MM.1S (cell line): ENCODE measurements at regions not wholly inside any gene's neighbourhood (a gene's known extent, or its start where the extent isn't known, plus 50 kb on each side); places are given as distances from the start of the nearest gene placed in this dataset.
"Not testable (repeated sequence)": the region's sequence is repeated elsewhere in the genome, so short reads cannot be mapped to it uniquely, and the experiment has no call there.

Experiments used
- DNase-seq: peaks from one replicate; pipeline ENCODE4 v3.0.0-alpha.2; 2015
- H2AFZ ChIP-seq: fragments of 300-600 bp; sonication (generic); 2 replicates; pipeline ENCODE4 v1.6.0; 2016; ENCODE audit warnings: antibody characterized with exemption, low read length
- H3F3A ChIP-seq: fragments of 300-600 bp; sonication (generic); 2 replicates; pipeline ENCODE4 v1.6.1; 2016; ENCODE audit warnings: mild to moderate bottlenecking, antibody characterized with exemption, low read length, moderate library complexity, mixed read lengths; ENCODE audit not compliant: insufficient read depth
- H3K27ac ChIP-seq: fragments of 300-600 bp; sonication (generic); 2 replicates; pipeline ENCODE4 v1.5.1; 2016; ENCODE audit warnings: mild to moderate bottlenecking, low read length
- H3K27me3 ChIP-seq: fragments of 300-600 bp; sonication (generic); replicated peaks from 2 replicates; pipeline ENCODE4 v1.6.0; 2016; ENCODE audit warnings: low read length; ENCODE audit not compliant: insufficient read depth
- H3K36me3 ChIP-seq: fragments of 300-600 bp; sonication (generic); replicated peaks from 2 replicates; pipeline ENCODE4 v1.6.1; 2016; ENCODE audit warnings: mild to moderate bottlenecking, low read length, mixed read lengths; ENCODE audit not compliant: insufficient read depth
- H3K4me1 ChIP-seq: fragments of 300-600 bp; sonication (generic); 2 replicates; pipeline ENCODE4 v1.6.1; 2016; ENCODE audit warnings: low read length, mixed read lengths
- H3K4me2 ChIP-seq: fragments of 300-600 bp; sonication (generic); 2 replicates; pipeline ENCODE4 v1.6.0; 2016; ENCODE audit warnings: low read depth, low read length
- H3K4me3 ChIP-seq: fragments of 300-600 bp; sonication (generic); 2 replicates; pipeline ENCODE4 v1.5.1; 2016; ENCODE audit warnings: low read length, mixed read lengths
- H3K79me2 ChIP-seq: fragments of 300-600 bp; sonication (generic); 2 replicates; pipeline ENCODE4 v1.6.1; 2016; ENCODE audit warnings: mixed run types, low read length, mixed read lengths
- H3K9ac ChIP-seq: fragments of 300-600 bp; sonication (generic); 2 replicates; pipeline ENCODE4 v1.6.1; 2016; ENCODE audit warnings: low read length, mixed read lengths
- H3K9me2 ChIP-seq: fragments of 300-600 bp; sonication (generic); replicated peaks from 2 replicates; pipeline ENCODE4 v1.6.1; 2016; ENCODE audit warnings: mild to moderate bottlenecking, low read length, mixed read lengths; ENCODE audit not compliant: insufficient read depth
- H3K9me3 ChIP-seq: fragments of 300-600 bp; sonication (generic); replicated peaks from 2 replicates; pipeline ENCODE4 v1.6.1; 2016; ENCODE audit warnings: mild to moderate bottlenecking, low read length, mixed read lengths; ENCODE audit not compliant: insufficient read depth
- H4K20me1 ChIP-seq: fragments of 300-600 bp; sonication (generic); 2 replicates; pipeline ENCODE4 v1.6.1; 2016; ENCODE audit warnings: mild to moderate bottlenecking, low read length, moderate library complexity, mixed read lengths; ENCODE audit not compliant: insufficient read depth
- CTCF ChIP-seq: fragments of 300-600 bp; sonication (generic); IDR thresholded peaks from 2 replicates; pipeline ENCODE4 v1.5.1; 2016; ENCODE audit warnings: antibody characterized with exemption, low read length, mixed read lengths

GRCh38 chr1:145520159-145520558 is 87.6 kb upstream of the GPR89A start:
- not testable (repeated sequence) for H3K9me2 ChIP-seq, H3K4me2 ChIP-seq

GRCh38 chr1:145519302-145519701 is 88.5 kb upstream of the GPR89A start:
- H4K20me1 ChIP-seq, H3K9me3 ChIP-seq, H3K36me3 ChIP-seq, H3K27ac ChIP-seq, H3K9ac ChIP-seq, H3F3A ChIP-seq, H3K4me1 ChIP-seq, DNase-seq, H3K4me3 ChIP-seq, H3K79me2 ChIP-seq, H3K27me3 ChIP-seq, H2AFZ ChIP-seq, H3K9me2 ChIP-seq, H3K4me2 ChIP-seq: not testable (repeated sequence)

More at GRCh38 chr1:145520159-145520558, 87.6 kb upstream of the GPR89A start:
- H3K79me2 ChIP-seq, H3K4me3 ChIP-seq, H3K9ac ChIP-seq, H3K9me3 ChIP-seq, H4K20me1 ChIP-seq, DNase-seq, H3K36me3 ChIP-seq, H3K4me1 ChIP-seq, H3K27ac ChIP-seq, H2AFZ ChIP-seq, H3F3A ChIP-seq, H3K27me3 ChIP-seq: not testable (repeated sequence)

- not testable (repeated sequence) for H3K4me2 ChIP-seq, H3K9me3 ChIP-seq, H3K36me3 ChIP-seq, H3K4me3 ChIP-seq, H3K9ac ChIP-seq, H3F3A ChIP-seq, H3K79me2 ChIP-seq, H3K4me1 ChIP-seq, H4K20me1 ChIP-seq, H3K9me2 ChIP-seq, H3K27ac ChIP-seq, H3K27me3 ChIP-seq, H2AFZ ChIP-seq, DNase-seq
- peak; percentile 19 for TF ChIP-seq CTCF
Observed at GRCh38 chr1:145513017-145513416, 87.6 kb upstream of the NBPF20 start.

- DNase-seq, H3K36me3 ChIP-seq, H2AFZ ChIP-seq: not testable (repeated sequence)
Observed at GRCh38 chr1:145508053-145508452, 82.7 kb upstream of the NBPF20 start.

GRCh38 chr1:145505663-145506647 is 80.6 kb upstream of the NBPF20 start:
- H3K9ac ChIP-seq, H3K4me1 ChIP-seq, H3K36me3 ChIP-seq, H3F3A ChIP-seq, H2AFZ ChIP-seq, H3K27ac ChIP-seq, H4K20me1 ChIP-seq, H3K9me3 ChIP-seq, H3K4me3 ChIP-seq, H3K9me2 ChIP-seq, H3K79me2 ChIP-seq, H3K27me3 ChIP-seq, DNase-seq, H3K4me2 ChIP-seq: not testable (repeated sequence)

More at GRCh38 chr1:145508053-145508452, 82.7 kb upstream of the NBPF20 start:
- H3K4me3 ChIP-seq, H3K4me2 ChIP-seq, H3K9me2 ChIP-seq, H3K9ac ChIP-seq, H3K27ac ChIP-seq, H3K27me3 ChIP-seq, H3K4me1 ChIP-seq, H4K20me1 ChIP-seq, H3K9me3 ChIP-seq, H3F3A ChIP-seq, H3K79me2 ChIP-seq: not testable (repeated sequence)

- not testable (repeated sequence) for H2AFZ ChIP-seq, H3K27me3 ChIP-seq, H3K9me3 ChIP-seq
Observed at GRCh38 chr1:145504834-145505413, 79.5 kb upstream of the NBPF20 start.

GRCh38 chr1:145504310-145504709 is 78.9 kb upstream of the NBPF20 start:
- not testable (repeated sequence) for H3K9ac ChIP-seq, H3K4me1 ChIP-seq, H2AFZ ChIP-seq, H4K20me1 ChIP-seq, H3K27ac ChIP-seq, H3K36me3 ChIP-seq, H3K9me2 ChIP-seq, DNase-seq, H3K4me2 ChIP-seq, H3K9me3 ChIP-seq, H3K4me3 ChIP-seq, H3K79me2 ChIP-seq, H3F3A ChIP-seq, H3K27me3 ChIP-seq

More at GRCh38 chr1:145504834-145505413, 79.5 kb upstream of the NBPF20 start:
- H3K27ac ChIP-seq, DNase-seq, H3K4me1 ChIP-seq, H3K4me3 ChIP-seq, H3K9me2 ChIP-seq, H3K79me2 ChIP-seq, H4K20me1 ChIP-seq, H3K4me2 ChIP-seq, H3K9ac ChIP-seq, H3K36me3 ChIP-seq, H3F3A ChIP-seq: not testable (repeated sequence)
